Esophagus muscularis mucosa (tissue), 3 donors: ENCODE measurements at regions not wholly inside any gene's neighbourhood (a gene's known extent, or its start where the extent isn't known, plus 50 kb on each side); places are given as distances from the start of the nearest gene placed in this dataset.

ENCODE experiments used
- POLR2A ChIP-seq: fragments of 450-650 bp; IDR thresholded peaks from one replicate; pipeline ENCODE4 v1.6.1; 2017; ENCODE audit warnings: antibody characterized with exemption, moderate library complexity, mild to moderate bottlenecking, low read depth
- TF ChIP-seq, protein P1 (sequence below), 3 experiments: fragments of 200-600 bp in 2 of 3; fragments of 450-650 bp in 1 of 3; sonication (generic) in 2 of 3; IDR thresholded peaks; one replicate each; pipeline ENCODE4 v1.5.1; 2017 to 2019; ENCODE audit warnings: antibody characterized with exemption in 3 of 3, mild to moderate bottlenecking in 2 of 3, moderate library complexity in 1 of 3

DNA sequence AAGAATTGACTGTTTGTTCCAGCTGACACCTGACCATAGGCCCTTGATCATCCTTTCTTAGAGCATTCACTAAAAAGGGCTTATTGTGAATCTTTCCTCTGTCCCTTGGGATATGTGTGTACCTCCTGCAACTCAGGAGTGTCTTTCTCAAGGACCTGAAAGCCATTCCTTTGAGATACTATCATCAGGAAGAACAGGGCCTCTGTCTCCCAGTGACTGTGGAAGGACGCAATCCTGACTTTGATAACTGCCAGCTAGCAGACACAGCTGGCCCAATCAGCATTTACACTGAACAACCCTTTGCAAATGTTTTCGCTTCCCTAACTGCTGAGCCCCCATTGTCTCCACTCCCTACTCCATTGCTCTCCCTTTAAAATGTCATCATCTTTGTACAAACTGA is 144.4 kb downstream of the RMI1 start:
- TF ChIP-seq, protein P1, sequence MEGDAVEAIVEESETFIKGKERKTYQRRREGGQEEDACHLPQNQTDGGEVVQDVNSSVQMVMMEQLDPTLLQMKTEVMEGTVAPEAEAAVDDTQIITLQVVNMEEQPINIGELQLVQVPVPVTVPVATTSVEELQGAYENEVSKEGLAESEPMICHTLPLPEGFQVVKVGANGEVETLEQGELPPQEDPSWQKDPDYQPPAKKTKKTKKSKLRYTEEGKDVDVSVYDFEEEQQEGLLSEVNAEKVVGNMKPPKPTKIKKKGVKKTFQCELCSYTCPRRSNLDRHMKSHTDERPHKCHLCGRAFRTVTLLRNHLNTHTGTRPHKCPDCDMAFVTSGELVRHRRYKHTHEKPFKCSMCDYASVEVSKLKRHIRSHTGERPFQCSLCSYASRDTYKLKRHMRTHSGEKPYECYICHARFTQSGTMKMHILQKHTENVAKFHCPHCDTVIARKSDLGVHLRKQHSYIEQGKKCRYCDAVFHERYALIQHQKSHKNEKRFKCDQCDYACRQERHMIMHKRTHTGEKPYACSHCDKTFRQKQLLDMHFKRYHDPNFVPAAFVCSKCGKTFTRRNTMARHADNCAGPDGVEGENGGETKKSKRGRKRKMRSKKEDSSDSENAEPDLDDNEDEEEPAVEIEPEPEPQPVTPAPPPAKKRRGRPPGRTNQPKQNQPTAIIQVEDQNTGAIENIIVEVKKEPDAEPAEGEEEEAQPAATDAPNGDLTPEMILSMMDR (IDR thresholded peaks at IDR 0.05), result no peak
- no peak for TF ChIP-seq POLR2A
